ENCODE measurements at regions not wholly inside any gene's neighbourhood (a gene's known extent, or its start where the extent isn't known, plus 50 kb on each side); places are given as distances from the start of the nearest gene placed in this dataset.
A peak's percentile ranks its signal among the peaks of the same experiment; 100 is the strongest.

GRCh38 chr5:68849906-68850305 lies 243.9 kb upstream of the SLC30A5 start:
- CTCF ChIA-PET, result no interaction called here
- H3K9me3 ChIP-seq (ENCODE audit: control insufficient read depth, insufficient read depth, low read depth, low read length), result no peaks in the 10 kb centered on the region
- no peak for TF ChIP-seq ZNF560 (tag by site-specific recombination; IDR thresholded peaks at IDR 0.05; ENCODE audit: borderline replicate concordance)
- no peak for TF ChIP-seq SCRT2 (tag by site-specific recombination; IDR thresholded peaks at IDR 0.05)
- TF ChIP-seq ZNF518A (tag by site-specific recombination; conservative IDR thresholded peaks at IDR 0.05; ENCODE audit: low read depth), result no peak
- no peak for TF ChIP-seq KLF17 (tag by site-specific recombination; IDR thresholded peaks at IDR 0.05)
- TF ChIP-seq CTCF (tag by site-specific recombination; IDR thresholded peaks at IDR 0.05), result no peak
- TF ChIP-seq ZNF513 (tag by site-specific recombination; IDR thresholded peaks at IDR 0.05), result no peak
- TF ChIP-seq EGR2 (tag by site-specific recombination; IDR thresholded peaks at IDR 0.05; ENCODE audit: low read depth), result no peak
- no peak for TF ChIP-seq ZNF473 (tag by site-specific recombination; IDR thresholded peaks at IDR 0.05)
- TF ChIP-seq KLF7 (tag by site-specific recombination; IDR thresholded peaks at IDR 0.05; ENCODE audit: borderline replicate concordance), result no peak
- TF ChIP-seq ZNF175 (tag by site-specific recombination; IDR thresholded peaks at IDR 0.05), result no peak
- no peak for TF ChIP-seq ZNF529 (tag by site-specific recombination; IDR thresholded peaks at IDR 0.05; ENCODE audit: insufficient replicate concordance)
- no peak for TF ChIP-seq ZNF362 (tag by site-specific recombination; IDR thresholded peaks at IDR 0.05)
- no peak for TF ChIP-seq ZNF433 (tag by site-specific recombination; IDR thresholded peaks at IDR 0.05; ENCODE audit: low read depth)
- TF ChIP-seq ZNF707 (tag by site-specific recombination; IDR thresholded peaks at IDR 0.05), result no peak
- no peak for TF ChIP-seq GLIS2 (tag by site-specific recombination; IDR thresholded peaks at IDR 0.05)
- POLR2A ChIA-PET, result no interaction called here
- no peak overlapping the region for H3K27ac ChIP-seq (ENCODE audit: extremely low read depth, low read depth, low read length)
- H3K4me3 ChIP-seq (ENCODE audit: low read depth, low read length), result no peak overlapping the region
- no peaks in the 10 kb centered on the region; the same call in 1 of the 2 replicates for H3K4me1 ChIP-seq (ENCODE audit: control insufficient read depth, insufficient read depth, low read length)
- no peaks in the 10 kb centered on the region for H3K36me3 ChIP-seq (ENCODE audit: control insufficient read depth in 2 of 2, insufficient read depth in 1 of 2, low read length in 2 of 2)

- CTCF ChIA-PET, result no interaction called here
- TF ChIP-seq KLF9 (tag by site-specific recombination; IDR thresholded peaks at IDR 0.05; ENCODE audit: low read depth) (no peak), ZNF146 (tag by site-specific recombination; IDR thresholded peaks at IDR 0.05) (0 out of 2 replicates have a peak, but pooled peaks have one; percentile 8)
Measured at GRCh38 chr5:68861099-68861498, 232.7 kb upstream of the SLC30A5 start.

More at GRCh38 chr5:68861099-68861498, 232.7 kb upstream of the SLC30A5 start:
- no peaks in the 10 kb centered on the region for H3K36me3 ChIP-seq (ENCODE audit: control insufficient read depth in 2 of 2, insufficient read depth in 1 of 2, low read length in 2 of 2)
- H3K4me1 ChIP-seq (ENCODE audit: control insufficient read depth, insufficient read depth, low read length), result no peaks in the 10 kb centered on the region
- POLR2A ChIA-PET, result no interaction called here
- H3K9me3 ChIP-seq (ENCODE audit: control insufficient read depth, insufficient read depth, low read depth, low read length), result no peaks in the 10 kb centered on the region; the same call in 1 of the 2 replicates
- H3K27ac ChIP-seq (ENCODE audit: extremely low read depth, low read depth, low read length), result no peak overlapping the region
- no peak overlapping the region for H3K4me3 ChIP-seq (ENCODE audit: low read depth, low read length)
